ENCODE measurements at regions not wholly inside any gene's neighbourhood (a gene's known extent, or its start where the extent isn't known, plus 50 kb on each side); places are given as distances from the start of the nearest gene placed in this dataset.
A peak's percentile ranks its signal among the peaks of the same experiment; 100 is the strongest.

- intact Hi-C loops (cut with DNase I): no loop called here
- 96 to 98% (median 97%) methylated on average over 2 of the region's 2 CpGs for WGBS, 3 donors
- Histone ChIP-seq H3K27ac (no peak overlapping the region), H3K27me3 (no peaks in the 10 kb centered on the region), H3K36me3 (no peaks in the 10 kb centered on the region), H3K4me3 (no peak overlapping the region), H3K9me3 (no peaks in the 10 kb centered on the region), H3K4me1 (ENCODE audit: insufficient read depth) (peaks cover 8% of the 10 kb centered on the region)
- TF ChIP-seq CTCF (IDR thresholded peaks at IDR 0.05): no peak
- DNase-seq: no peak
Measured at GRCh38 chr3:64853456-64853855, 165.7 kb upstream of the ADAMTS9 start.

GRCh38 chr3:64852738-64853137 is 164.9 kb upstream of the ADAMTS9 start:
- TF ChIP-seq POLR2A (IDR thresholded peaks at IDR 0.05) (no peak), CTCF (IDR thresholded peaks at IDR 0.05) (no peak), EP300 (IDR thresholded peaks at IDR 0.05) (no peak)
- Histone ChIP-seq H3K4me3 (no peak overlapping the region), H3K4me1 (ENCODE audit: insufficient read depth) (peaks cover 13% of the 10 kb centered on the region), H3K27ac (no peak overlapping the region), H3K27me3 (no peaks in the 10 kb centered on the region), H3K36me3 (no peaks in the 10 kb centered on the region), H3K9me3 (no peaks in the 10 kb centered on the region)
- intact Hi-C loops (cut with DNase I): no loop called here
- 80 to 83% (median 81%) methylated on average over 2 of the region's 2 CpGs for WGBS, 3 donors
- no peak for DNase-seq

- H3K27ac ChIP-seq: no peak overlapping the region
- H3K36me3 ChIP-seq: no peaks in the 10 kb centered on the region
- H3K4me3 ChIP-seq: no peak overlapping the region
- no peak for TF ChIP-seq POLR2A (IDR thresholded peaks at IDR 0.05)
- no peak for TF ChIP-seq EP300 (IDR thresholded peaks at IDR 0.05)
- no peak for TF ChIP-seq CTCF (IDR thresholded peaks at IDR 0.05)
- intact Hi-C loops (cut with DNase I): no loop called here
- no peaks in the 10 kb centered on the region for H3K9me3 ChIP-seq
- no peaks in the 10 kb centered on the region for H3K27me3 ChIP-seq
- 1 to 9% (median 5%) methylated on average over 4 of the region's 4 CpGs for WGBS, 3 donors
- peak in 1 of 5 donors; percentile 41 for DNase-seq
- H3K4me1 ChIP-seq (ENCODE audit: insufficient read depth): peaks cover 16% of the 10 kb centered on the region
Measured at GRCh38 chr3:64848822-64849221, 161.0 kb upstream of the ADAMTS9 start.

GRCh38 chr3:64848127-64848800 is 160.5 kb upstream of the ADAMTS9 start:
- Histone ChIP-seq H3K27ac (no peak overlapping the region), H3K4me3 (no peak overlapping the region), H3K4me1 (ENCODE audit: insufficient read depth) (peaks cover 16% of the 10 kb centered on the region), H3K9me3 (no peaks in the 10 kb centered on the region), H3K27me3 (no peaks in the 10 kb centered on the region), H3K36me3 (no peaks in the 10 kb centered on the region)
- intact Hi-C loops (cut with DNase I): no loop called here
- 29 to 56% (median 30%) methylated on average over 3 of the region's 3 CpGs for WGBS, 3 donors
- TF ChIP-seq EP300 (IDR thresholded peaks at IDR 0.05): no peak
- TF ChIP-seq CTCF (IDR thresholded peaks at IDR 0.05): no peak
- no peak for TF ChIP-seq POLR2A (IDR thresholded peaks at IDR 0.05)
- DNase-seq: no peak

Measured in ovary (tissue), 7 donors.